Spleen (tissue), 11 donors: ENCODE measurements at regions not wholly inside any gene's neighbourhood (a gene's known extent, or its start where the extent isn't known, plus 50 kb on each side); places are given as distances from the start of the nearest gene placed in this dataset.

Experiments used
- DNase-seq: peaks from one replicate; pipeline ENCODE4 v3.0.0-alpha.2; 2020
- H3K27ac ChIP-seq, 8 donors: fragments of 200-600 bp; sonication (generic) in 7 of 8; 1 replicate in 4 of 8; 2 replicates in 4 of 8; pipeline versions ENCODE4 v1.5.0 to v1.8.0; 2016 to 2021; ENCODE audit warnings: inconsistent platforms in 4 of 8, mild to moderate bottlenecking in 4 of 8, moderate library complexity in 1 of 8
- H3K27me3 ChIP-seq, 7 donors: fragments of 200-600 bp; sonication (generic) in 6 of 7; replicated peaks in 1 of 7; 1 replicate in 4 of 7; 2 replicates in 3 of 7; pipeline versions ENCODE4 v1.5.0 to v1.8.0; 2016 to 2021; ENCODE audit warnings: inconsistent platforms in 3 of 7, mild to moderate bottlenecking in 1 of 7
- H3K36me3 ChIP-seq, 6 donors: fragments of 200-600 bp; sonication (generic) in 5 of 6; 1 replicate in 4 of 6; 2 replicates in 2 of 6; pipeline versions ENCODE4 v1.5.0 to v1.8.0; 2016 to 2021; ENCODE audit warnings: inconsistent platforms in 2 of 6
- H3K4me1 ChIP-seq, 6 donors: fragments of 200-600 bp; sonication (generic) in 5 of 6; 1 replicate in 3 of 6; 2 replicates in 3 of 6; pipeline versions ENCODE4 v1.5.0 to v1.8.0; 2016 to 2021; ENCODE audit warnings: inconsistent platforms in 3 of 6
- H3K4me3 ChIP-seq, 8 donors: fragments of 200-600 bp; sonication (generic) in 7 of 8; 1 replicate in 4 of 8; 2 replicates in 4 of 8; pipeline versions ENCODE4 v1.5.0 to v1.8.0; 2016 to 2021; ENCODE audit warnings: inconsistent platforms in 4 of 8, mild to moderate bottlenecking in 4 of 8, moderate library complexity in 2 of 8
- H3K9me3 ChIP-seq, 8 donors: fragments of 200-600 bp; sonication (generic) in 7 of 8; 1 replicate in 4 of 8; 2 replicates in 4 of 8; pipeline versions ENCODE4 v1.5.0 to v1.8.0; 2016 to 2021; ENCODE audit warnings: inconsistent platforms in 4 of 8
- POLR2A ChIP-seq, 3 donors: fragments of 450-650 bp; IDR thresholded peaks; one replicate each; pipeline ENCODE4 v1.5.1; 2017; ENCODE audit warnings: antibody characterized with exemption in 3 of 3, mild to moderate bottlenecking in 1 of 3
- POLR2AphosphoS5 ChIP-seq, 3 donors: sonication (generic); formaldehyde crosslinking; IDR thresholded peaks; one replicate each; pipeline ENCODE4 v1.5.1; 2017; ENCODE audit warnings: antibody characterized with exemption in 3 of 3
- WGBS, 5 donors: extraction: QIAGEN DNeasy Blood & Tissue Kit in 3 of 5; methylation state at CpG; one replicate each; pipeline versions ENCODE4 v1.1.5 to v1.1.7; 2013 to 2018; 5-methylcytosine and 5-hydroxymethylcytosine counted together
- intact Hi-C: fragments of 100-400 bp; cut with DNase I; formaldehyde crosslinking; loops from one replicate; pipeline ENCODE4 v1.15.0; 2023; ENCODE audit warnings: low total_unique reads
- TF ChIP-seq, protein P1 (sequence below), 11 experiments: fragments of 200-600 bp in 7 of 11; fragments of 450-650 bp in 4 of 11; sonication (generic) in 4 of 11; IDR thresholded peaks in 8 of 11; conservative IDR thresholded peaks in 3 of 11; 1 replicate in 7 of 11; 2 replicates in 4 of 11; pipeline versions ENCODE4 v1.4.0 to v1.8.0; 2016 to 2021; ENCODE audit warnings: antibody characterized with exemption in 11 of 11, inconsistent platforms in 4 of 11, mild to moderate bottlenecking in 1 of 11
- donor health status: healthy with polysubstance abuse.
- donor health status: DM: no; HTN: no; CAD: no; lungs with moderate emphysema.
- donor health status: DM: no; HTN: no; CAD: no.
- donor health status: Bipolar disorder and iron deficiency.
- donor health status: healthy.
- donor health status: DM: no; HTN: no; CAD: no.
- donor health status: DM: yes; HTN: yes; CAD: no.

DNA sequence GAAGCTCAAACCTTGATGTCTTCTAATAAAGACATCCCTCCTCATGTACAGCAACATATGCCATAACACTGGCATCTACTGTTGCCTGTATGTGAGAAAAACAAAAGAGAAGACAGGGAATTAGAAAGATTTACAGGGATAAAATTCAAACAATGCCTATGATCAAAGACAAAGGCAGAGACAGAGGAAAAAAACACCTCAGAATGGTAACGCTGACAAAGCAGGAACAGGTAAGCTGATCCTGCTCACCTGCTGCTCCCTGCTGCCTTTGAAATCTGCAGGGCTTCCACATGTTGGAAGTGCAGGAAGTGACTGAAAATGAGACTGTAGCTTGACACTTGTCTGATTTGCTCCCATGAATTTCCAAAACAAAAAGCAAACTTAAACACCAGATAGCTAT lies 90.2 kb upstream of the DNAJC10 start:
- DNase-seq, result no peak
- Histone ChIP-seq H3K9me3 (no peaks in the 10 kb centered on the region), H3K4me1 (no peaks in the 10 kb centered on the region), H3K27ac (no peak overlapping the region), H3K36me3 (no peaks in the 10 kb centered on the region), H3K4me3 (no peak overlapping the region), H3K27me3 (no peaks in the 10 kb centered on the region)
- 62 to 86% (median 83%) methylated on average over 1 of the region's 1 CpG for WGBS, 5 donors
- TF ChIP-seq POLR2AphosphoS5 (IDR thresholded peaks at IDR 0.05), result no peak
- TF ChIP-seq POLR2A (IDR thresholded peaks at IDR 0.05), result no peak
- TF ChIP-seq, protein P1, sequence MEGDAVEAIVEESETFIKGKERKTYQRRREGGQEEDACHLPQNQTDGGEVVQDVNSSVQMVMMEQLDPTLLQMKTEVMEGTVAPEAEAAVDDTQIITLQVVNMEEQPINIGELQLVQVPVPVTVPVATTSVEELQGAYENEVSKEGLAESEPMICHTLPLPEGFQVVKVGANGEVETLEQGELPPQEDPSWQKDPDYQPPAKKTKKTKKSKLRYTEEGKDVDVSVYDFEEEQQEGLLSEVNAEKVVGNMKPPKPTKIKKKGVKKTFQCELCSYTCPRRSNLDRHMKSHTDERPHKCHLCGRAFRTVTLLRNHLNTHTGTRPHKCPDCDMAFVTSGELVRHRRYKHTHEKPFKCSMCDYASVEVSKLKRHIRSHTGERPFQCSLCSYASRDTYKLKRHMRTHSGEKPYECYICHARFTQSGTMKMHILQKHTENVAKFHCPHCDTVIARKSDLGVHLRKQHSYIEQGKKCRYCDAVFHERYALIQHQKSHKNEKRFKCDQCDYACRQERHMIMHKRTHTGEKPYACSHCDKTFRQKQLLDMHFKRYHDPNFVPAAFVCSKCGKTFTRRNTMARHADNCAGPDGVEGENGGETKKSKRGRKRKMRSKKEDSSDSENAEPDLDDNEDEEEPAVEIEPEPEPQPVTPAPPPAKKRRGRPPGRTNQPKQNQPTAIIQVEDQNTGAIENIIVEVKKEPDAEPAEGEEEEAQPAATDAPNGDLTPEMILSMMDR (IDR thresholded peaks at IDR 0.05 in 8 of 11, conservative IDR thresholded peaks at IDR 0.05 in 3 of 11), result no peak
- intact Hi-C loops, result no loop called here

DNA sequence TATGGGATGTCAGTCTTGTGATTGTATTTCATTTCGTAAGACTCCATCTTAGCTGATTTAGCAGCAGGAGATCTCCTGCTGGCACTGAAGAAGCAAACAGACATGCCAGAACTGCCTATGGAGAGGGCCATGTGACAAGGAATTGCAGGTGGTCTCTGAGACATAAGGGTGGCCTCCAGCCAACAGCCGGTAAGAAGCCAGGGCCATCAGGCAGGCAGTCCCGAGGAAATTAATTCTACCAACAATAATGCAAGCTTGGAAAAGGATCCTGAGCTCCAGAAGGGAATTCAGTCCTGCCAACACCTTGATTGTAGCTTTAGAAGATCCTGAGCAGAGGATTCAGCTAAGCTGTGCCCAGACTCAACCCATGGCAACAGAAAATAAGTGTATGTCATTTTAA lies 87.1 kb upstream of the DNAJC10 start:
- TF ChIP-seq POLR2A (IDR thresholded peaks at IDR 0.05) (no peak), POLR2AphosphoS5 (IDR thresholded peaks at IDR 0.05) (no peak)
- TF ChIP-seq, protein P1 (IDR thresholded peaks at IDR 0.05 in 8 of 11, conservative IDR thresholded peaks at IDR 0.05 in 3 of 11), result no peak
- intact Hi-C loops, result no loop called here
- Histone ChIP-seq H3K36me3 (no peaks in the 10 kb centered on the region), H3K27ac (no peak overlapping the region), H3K9me3 (no peaks in the 10 kb centered on the region), H3K4me3 (no peak overlapping the region), H3K27me3 (no peaks in the 10 kb centered on the region), H3K4me1 (no peaks in the 10 kb centered on the region)
- no peak for DNase-seq
- 87 to 92% (median 89%) methylated on average over 3 of the region's 3 CpGs for WGBS, 5 donors

DNA sequence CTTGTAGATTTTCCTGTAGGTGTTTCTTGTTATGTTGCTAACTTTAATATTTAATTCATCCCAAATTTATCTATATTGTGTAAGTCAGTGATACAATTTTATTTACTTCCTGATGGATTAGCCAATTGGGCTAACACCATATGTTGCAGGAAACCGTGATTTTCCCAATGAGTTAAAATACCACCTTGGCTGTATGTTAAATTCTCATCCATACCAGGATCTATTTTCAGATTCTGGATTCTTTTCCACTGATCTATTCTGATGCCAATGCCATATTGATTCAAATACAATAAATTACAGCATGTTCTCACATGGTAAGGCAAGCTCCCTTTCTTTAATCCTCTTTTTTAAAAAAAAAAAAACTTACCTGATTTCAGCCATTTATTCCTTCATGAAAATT lies 85.8 kb upstream of the DNAJC10 start:
- Histone ChIP-seq H3K9me3 (no peaks in the 10 kb centered on the region), H3K36me3 (no peaks in the 10 kb centered on the region), H3K4me3 (no peak overlapping the region), H3K27ac (no peak overlapping the region), H3K4me1 (no peaks in the 10 kb centered on the region), H3K27me3 (no peaks in the 10 kb centered on the region)
- intact Hi-C loops, result no loop called here
- WGBS, 5 donors, result 77 to 88% (median 83%) methylated on average over 1 of the region's 1 CpG
- TF ChIP-seq, protein P1 (IDR thresholded peaks at IDR 0.05 in 8 of 11, conservative IDR thresholded peaks at IDR 0.05 in 3 of 11), result no peak
- no peak for TF ChIP-seq POLR2A (IDR thresholded peaks at IDR 0.05)
- TF ChIP-seq POLR2AphosphoS5 (IDR thresholded peaks at IDR 0.05), result no peak
- no peak for DNase-seq

DNA sequence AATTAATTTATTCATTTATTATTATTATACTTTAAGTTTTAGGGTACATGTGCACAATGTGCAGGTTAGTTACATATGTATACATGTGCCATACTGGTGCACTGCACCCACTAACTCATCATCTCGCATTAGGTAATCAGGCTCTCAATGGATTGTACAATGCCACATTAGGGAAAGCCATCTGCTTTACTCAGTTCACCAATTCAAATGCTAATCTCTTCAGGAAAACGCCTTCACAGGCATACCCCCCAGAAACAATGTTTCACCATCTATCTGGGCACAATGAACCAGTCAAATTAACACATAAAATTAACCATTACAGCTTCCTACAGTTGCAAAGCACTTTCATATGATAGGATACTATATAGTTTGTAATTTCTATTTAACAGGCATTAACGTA lies 84.8 kb upstream of the DNAJC10 start:
- intact Hi-C loops, result no loop called here
- Histone ChIP-seq H3K36me3 (no peaks in the 10 kb centered on the region), H3K9me3 (no peaks in the 10 kb centered on the region), H3K4me3 (no peak overlapping the region), H3K4me1 (no peaks in the 10 kb centered on the region), H3K27me3 (no peaks in the 10 kb centered on the region), H3K27ac (no peak overlapping the region)
- 78 to 90% (median 81%) methylated on average over 3 of the region's 3 CpGs for WGBS, 5 donors
- TF ChIP-seq, protein P1 (IDR thresholded peaks at IDR 0.05 in 8 of 11, conservative IDR thresholded peaks at IDR 0.05 in 3 of 11), result no peak
- no peak for TF ChIP-seq POLR2AphosphoS5 (IDR thresholded peaks at IDR 0.05)
- TF ChIP-seq POLR2A (IDR thresholded peaks at IDR 0.05), result no peak
- DNase-seq, result no peak
